Nephron (organoid): ENCODE measurements at regions not wholly inside any gene's neighbourhood (a gene's known extent, or its start where the extent isn't known, plus 50 kb on each side); places are given as distances from the start of the nearest gene placed in this dataset.

Source experiments
- H3K27ac Mint-ChIP-seq, 3 experiments: 2 replicates each; pipeline ENCODE4 v1.8.0; 2020; ENCODE audit warnings: mixed read lengths in 3 of 3, mild to moderate bottlenecking in 2 of 3, moderate library complexity in 1 of 3
- H3K27me3 Mint-ChIP-seq: 2 replicates; pipeline ENCODE4 v1.8.0; 2021; ENCODE audit warnings: low read depth, mild to moderate bottlenecking, moderate library complexity, mixed read lengths
- H3K36me3 Mint-ChIP-seq: 2 replicates; pipeline ENCODE4 v1.8.0; 2020; ENCODE audit warnings: low read depth, mixed read lengths
- H3K4me1 Mint-ChIP-seq: 2 replicates; pipeline ENCODE4 v1.8.0; 2020; ENCODE audit warnings: mixed read lengths
- H3K4me3 Mint-ChIP-seq, 3 experiments: 2 replicates each; pipeline ENCODE4 v1.8.0; 2020; ENCODE audit warnings: mild to moderate bottlenecking in 3 of 3, mixed read lengths in 3 of 3, moderate library complexity in 2 of 3
- H3K9me3 Mint-ChIP-seq: 2 replicates; pipeline ENCODE4 v1.8.0; 2020; ENCODE audit warnings: mixed read lengths
- TF ChIP-seq, protein P1 (sequence below), 3 experiments: fragments of 200-600 bp; sonication (generic); IDR thresholded peaks; one replicate each; pipeline ENCODE4 v1.5.0; 2021; ENCODE audit warnings: antibody characterized with exemption in 3 of 3; ENCODE audit not compliant: unreplicated experiment in 3 of 3

- H3K9me3 Mint-ChIP-seq: peaks cover 5% of the 10 kb centered on the region
- no peak overlapping the region for H3K4me3 Mint-ChIP-seq
- no peaks in the 10 kb centered on the region for H3K4me1 Mint-ChIP-seq
- peak overlapping the region in 1 of 3 experiments; percentile 21 for H3K27ac Mint-ChIP-seq
- H3K27me3 Mint-ChIP-seq: no peaks in the 10 kb centered on the region
- H3K36me3 Mint-ChIP-seq: no peaks in the 10 kb centered on the region
- TF ChIP-seq, protein P1, sequence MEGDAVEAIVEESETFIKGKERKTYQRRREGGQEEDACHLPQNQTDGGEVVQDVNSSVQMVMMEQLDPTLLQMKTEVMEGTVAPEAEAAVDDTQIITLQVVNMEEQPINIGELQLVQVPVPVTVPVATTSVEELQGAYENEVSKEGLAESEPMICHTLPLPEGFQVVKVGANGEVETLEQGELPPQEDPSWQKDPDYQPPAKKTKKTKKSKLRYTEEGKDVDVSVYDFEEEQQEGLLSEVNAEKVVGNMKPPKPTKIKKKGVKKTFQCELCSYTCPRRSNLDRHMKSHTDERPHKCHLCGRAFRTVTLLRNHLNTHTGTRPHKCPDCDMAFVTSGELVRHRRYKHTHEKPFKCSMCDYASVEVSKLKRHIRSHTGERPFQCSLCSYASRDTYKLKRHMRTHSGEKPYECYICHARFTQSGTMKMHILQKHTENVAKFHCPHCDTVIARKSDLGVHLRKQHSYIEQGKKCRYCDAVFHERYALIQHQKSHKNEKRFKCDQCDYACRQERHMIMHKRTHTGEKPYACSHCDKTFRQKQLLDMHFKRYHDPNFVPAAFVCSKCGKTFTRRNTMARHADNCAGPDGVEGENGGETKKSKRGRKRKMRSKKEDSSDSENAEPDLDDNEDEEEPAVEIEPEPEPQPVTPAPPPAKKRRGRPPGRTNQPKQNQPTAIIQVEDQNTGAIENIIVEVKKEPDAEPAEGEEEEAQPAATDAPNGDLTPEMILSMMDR (IDR thresholded peaks at IDR 0.05; ENCODE audit: unreplicated experiment in 3 of 3): no peak
These were observed 855.1 kb downstream of the SLITRK5 start for GRCh38 chr13:88526186-88526852.

DNA sequence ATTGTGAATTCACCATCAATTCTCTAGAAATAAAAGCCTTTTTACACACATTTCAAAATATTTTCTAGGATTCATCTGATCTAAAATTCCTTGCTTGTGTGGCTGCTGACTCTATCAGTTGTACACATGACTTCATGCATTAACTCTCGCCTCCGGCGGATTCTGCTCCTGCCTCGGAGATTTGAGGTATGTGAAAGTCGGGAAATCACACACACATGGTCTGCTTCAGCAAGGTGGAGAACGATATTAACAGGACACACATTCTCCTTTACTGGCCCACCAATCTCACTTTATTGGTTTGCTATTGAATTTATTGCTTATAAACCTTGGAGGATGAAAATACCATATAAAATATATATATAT, 855.7 kb downstream of the SLITRK5 start:
- H3K9me3 Mint-ChIP-seq: peaks cover 5% of the 10 kb centered on the region
- no peak overlapping the region for H3K27ac Mint-ChIP-seq
- H3K4me3 Mint-ChIP-seq: no peak overlapping the region

GRCh38 chr13:88541994-88542393, 870.8 kb downstream of the SLITRK5 start:
- Mint-ChIP-seq H3K4me1 (no peaks in the 10 kb centered on the region), H3K27ac (no peak overlapping the region), H3K9me3 (no peaks in the 10 kb centered on the region), H3K36me3 (no peaks in the 10 kb centered on the region), H3K4me3 (no peak overlapping the region), H3K27me3 (no peaks in the 10 kb centered on the region)
- TF ChIP-seq, protein P1 (IDR thresholded peaks at IDR 0.05; ENCODE audit: unreplicated experiment in 3 of 3): no peak

More for the DNA sequence above, 855.7 kb downstream of the SLITRK5 start:
- TF ChIP-seq, protein P1 (IDR thresholded peaks at IDR 0.05; ENCODE audit: unreplicated experiment in 3 of 3): no peak
- no peaks in the 10 kb centered on the region for H3K36me3 Mint-ChIP-seq
- no peaks in the 10 kb centered on the region for H3K4me1 Mint-ChIP-seq
- no peaks in the 10 kb centered on the region for H3K27me3 Mint-ChIP-seq

DNA sequence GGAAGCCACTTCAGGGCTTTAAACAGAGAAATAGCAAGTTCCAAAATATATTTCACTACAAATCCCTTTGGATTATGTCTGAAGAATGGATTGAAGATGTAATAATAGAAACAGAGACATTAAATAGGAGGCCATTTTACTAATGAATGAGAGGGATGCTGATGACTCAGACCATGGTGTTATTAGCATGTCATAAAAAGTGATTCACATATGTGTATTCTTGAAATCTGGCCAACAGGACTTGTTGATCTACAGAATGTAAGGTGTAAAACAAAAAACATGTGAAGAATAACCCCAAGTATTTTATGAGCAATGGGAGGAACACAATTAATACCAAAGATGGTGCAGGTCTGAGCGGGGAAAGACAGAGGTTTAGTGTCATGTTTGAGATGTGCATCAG, 873.7 kb downstream of the SLITRK5 start:
- TF ChIP-seq, protein P1 (IDR thresholded peaks at IDR 0.05; ENCODE audit: unreplicated experiment in 3 of 3): no peak
- H3K9me3 Mint-ChIP-seq: no peaks in the 10 kb centered on the region
- H3K4me1 Mint-ChIP-seq: no peaks in the 10 kb centered on the region
- no peak overlapping the region for H3K27ac Mint-ChIP-seq
- no peaks in the 10 kb centered on the region for H3K27me3 Mint-ChIP-seq
- H3K36me3 Mint-ChIP-seq: no peaks in the 10 kb centered on the region
- no peak overlapping the region for H3K4me3 Mint-ChIP-seq

GRCh38 chr13:88552966-88553365, 881.8 kb downstream of the SLITRK5 start:
- TF ChIP-seq, protein P1 (IDR thresholded peaks at IDR 0.05; ENCODE audit: unreplicated experiment in 3 of 3): no peak
- Mint-ChIP-seq H3K27ac (no peak overlapping the region), H3K9me3 (no peaks in the 10 kb centered on the region), H3K27me3 (no peaks in the 10 kb centered on the region), H3K36me3 (no peaks in the 10 kb centered on the region), H3K4me1 (no peaks in the 10 kb centered on the region), H3K4me3 (no peak overlapping the region)

DNA sequence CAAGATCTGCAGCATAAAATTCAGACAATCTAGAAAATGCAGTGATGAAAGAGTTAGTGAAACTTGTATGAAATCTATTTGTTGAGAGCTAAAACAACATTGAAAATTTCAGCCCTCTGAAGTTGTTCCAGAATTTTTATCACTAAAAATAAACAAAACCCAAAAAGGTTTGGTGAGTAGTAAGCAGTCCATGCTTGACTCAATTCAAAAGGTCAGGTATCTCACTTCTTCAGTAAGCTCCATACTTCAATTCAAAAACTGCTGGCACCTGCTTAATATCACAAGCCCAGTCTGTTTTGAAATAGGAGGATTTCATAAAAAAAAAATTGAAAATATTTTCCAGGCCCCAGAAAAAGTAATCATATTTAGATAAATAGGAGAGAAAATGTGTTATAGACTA, 894.4 kb downstream of the SLITRK5 start:
- Mint-ChIP-seq H3K4me3 (no peak overlapping the region), H3K4me1 (no peaks in the 10 kb centered on the region), H3K36me3 (no peaks in the 10 kb centered on the region), H3K27me3 (no peaks in the 10 kb centered on the region), H3K9me3 (no peaks in the 10 kb centered on the region), H3K27ac (no peak overlapping the region)
- TF ChIP-seq, protein P1 (IDR thresholded peaks at IDR 0.05; ENCODE audit: unreplicated experiment in 3 of 3): no peak
